Smooth muscle cell (in vitro differentiated cells): ENCODE measurements at regions not wholly inside any gene's neighbourhood (a gene's known extent, or its start where the extent isn't known, plus 50 kb on each side); places are given as distances from the start of the nearest gene placed in this dataset.

Experiments used
- DNase-seq: peaks from one replicate; lab custom pipeline; 2025; ENCODE audit not compliant: unreplicated experiment; lab: John Stamatoyannopoulos, UW
- H2AFZ ChIP-seq: fragments of 200-600 bp; sonication (generic); 2 replicates; pipeline ENCODE4 v1.6.0; 2016; ENCODE audit warnings: antibody characterized with exemption, low read depth, mild to moderate bottlenecking
- H3F3A ChIP-seq: fragments of 200-600 bp; sonication (generic); 2 replicates; pipeline ENCODE4 v1.6.0; 2017; ENCODE audit warnings: antibody characterized with exemption, low read depth
- H3K27ac ChIP-seq: fragments of 200-600 bp; sonication (generic); 2 replicates; pipeline ENCODE4 v1.5.1; 2016; ENCODE audit warnings: low read depth, mild to moderate bottlenecking
- H3K27me3 ChIP-seq: fragments of 200-600 bp; sonication (generic); 2 replicates; pipeline ENCODE4 v1.6.1; 2016; ENCODE audit warnings: low read depth, mild to moderate bottlenecking
- H3K36me3 ChIP-seq: fragments of 200-600 bp; sonication (generic); 2 replicates; pipeline ENCODE4 v1.5.1; 2016; ENCODE audit warnings: low read depth
- H3K4me1 ChIP-seq: fragments of 200-600 bp; sonication (generic); 2 replicates; pipeline ENCODE4 v1.5.1; 2016; ENCODE audit warnings: low read depth
- H3K4me2 ChIP-seq: fragments of 200-600 bp; sonication (generic); 2 replicates; pipeline ENCODE4 v1.6.0; 2016; ENCODE audit warnings: mild to moderate bottlenecking
- H3K4me3 ChIP-seq: fragments of 200-600 bp; sonication (generic); 2 replicates; pipeline ENCODE4 v1.5.1; 2016; ENCODE audit warnings: mild to moderate bottlenecking
- H3K79me2 ChIP-seq: fragments of 200-600 bp; sonication (generic); 2 replicates; pipeline ENCODE4 v1.6.0; 2016; ENCODE audit warnings: low read depth, mild to moderate bottlenecking
- H3K9ac ChIP-seq: fragments of 200-600 bp; sonication (generic); 2 replicates; pipeline ENCODE4 v1.6.0; 2016; ENCODE audit warnings: low read depth
- H3K9me3 ChIP-seq: fragments of 200-600 bp; sonication (generic); replicated peaks from 2 replicates; pipeline ENCODE4 v1.5.1; 2016; ENCODE audit warnings: low read depth
- H4K20me1 ChIP-seq: fragments of 200-600 bp; sonication (generic); 2 replicates; pipeline ENCODE4 v1.6.0; 2016; ENCODE audit warnings: low read depth
- WGBS: methylation state at CpG from one replicate; pipeline ENCODE4 v1.1.7; 2016; ENCODE audit warnings: low lambda C conversion rate; 5-methylcytosine and 5-hydroxymethylcytosine counted together
- TF ChIP-seq, protein P1 (sequence below): fragments of 200-600 bp; sonication (generic); IDR thresholded peaks from 2 replicates; pipeline ENCODE4 v1.5.1; 2017; ENCODE audit warnings: borderline replicate concordance, mild to moderate bottlenecking, antibody characterized with exemption; ENCODE audit not compliant: insufficient read depth, poor library complexity, severe bottlenecking

DNA sequence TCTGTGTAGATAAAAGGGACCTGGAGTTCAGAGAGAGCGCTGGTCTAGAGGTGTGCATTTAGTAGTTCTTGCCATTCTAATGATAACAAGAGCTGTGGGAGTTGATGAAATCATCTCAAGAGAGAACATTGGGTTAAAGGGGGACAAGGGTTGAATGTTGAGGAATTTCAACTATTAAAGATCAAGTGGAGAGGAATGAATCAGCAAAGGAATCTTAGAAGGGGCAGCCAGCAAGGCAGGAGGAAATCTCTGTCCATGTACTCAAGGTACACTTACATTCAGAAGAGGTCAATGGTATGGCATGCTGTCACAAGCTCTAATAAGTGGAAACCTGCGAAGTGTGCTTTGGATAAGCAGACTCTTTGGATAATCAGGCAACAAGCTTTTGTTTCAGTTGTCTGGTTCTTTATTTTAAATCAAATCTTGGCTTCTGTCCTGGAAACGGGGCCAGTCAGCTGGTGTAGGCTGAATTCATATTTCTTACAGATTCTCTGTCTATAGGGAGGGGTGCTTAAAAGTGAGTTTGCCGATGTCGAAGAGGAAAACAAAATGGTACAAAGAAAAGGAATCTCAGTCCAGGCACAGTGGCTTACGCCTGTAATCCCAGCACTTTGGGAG, 320.5 kb upstream of the CD180 start:
- Histone ChIP-seq H4K20me1 (no peaks in the 10 kb centered on the region), H3K4me3 (no peak overlapping the region), H3K9ac (no peak overlapping the region), H3K4me2 (no peak overlapping the region), H3K27ac (no peak overlapping the region), H3K79me2 (no peaks in the 10 kb centered on the region), H3K9me3 (no peaks in the 10 kb centered on the region), H3F3A (no peaks in the 10 kb centered on the region), H2AFZ (no peak overlapping the region), H3K36me3 (no peaks in the 10 kb centered on the region), H3K4me1 (no peaks in the 10 kb centered on the region), H3K27me3 (no peaks in the 10 kb centered on the region)
- TF ChIP-seq, protein P1, sequence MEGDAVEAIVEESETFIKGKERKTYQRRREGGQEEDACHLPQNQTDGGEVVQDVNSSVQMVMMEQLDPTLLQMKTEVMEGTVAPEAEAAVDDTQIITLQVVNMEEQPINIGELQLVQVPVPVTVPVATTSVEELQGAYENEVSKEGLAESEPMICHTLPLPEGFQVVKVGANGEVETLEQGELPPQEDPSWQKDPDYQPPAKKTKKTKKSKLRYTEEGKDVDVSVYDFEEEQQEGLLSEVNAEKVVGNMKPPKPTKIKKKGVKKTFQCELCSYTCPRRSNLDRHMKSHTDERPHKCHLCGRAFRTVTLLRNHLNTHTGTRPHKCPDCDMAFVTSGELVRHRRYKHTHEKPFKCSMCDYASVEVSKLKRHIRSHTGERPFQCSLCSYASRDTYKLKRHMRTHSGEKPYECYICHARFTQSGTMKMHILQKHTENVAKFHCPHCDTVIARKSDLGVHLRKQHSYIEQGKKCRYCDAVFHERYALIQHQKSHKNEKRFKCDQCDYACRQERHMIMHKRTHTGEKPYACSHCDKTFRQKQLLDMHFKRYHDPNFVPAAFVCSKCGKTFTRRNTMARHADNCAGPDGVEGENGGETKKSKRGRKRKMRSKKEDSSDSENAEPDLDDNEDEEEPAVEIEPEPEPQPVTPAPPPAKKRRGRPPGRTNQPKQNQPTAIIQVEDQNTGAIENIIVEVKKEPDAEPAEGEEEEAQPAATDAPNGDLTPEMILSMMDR = no peak
- 95% methylated on average over 6 of the region's 6 CpGs for WGBS
- DNase-seq = no peak

DNA sequence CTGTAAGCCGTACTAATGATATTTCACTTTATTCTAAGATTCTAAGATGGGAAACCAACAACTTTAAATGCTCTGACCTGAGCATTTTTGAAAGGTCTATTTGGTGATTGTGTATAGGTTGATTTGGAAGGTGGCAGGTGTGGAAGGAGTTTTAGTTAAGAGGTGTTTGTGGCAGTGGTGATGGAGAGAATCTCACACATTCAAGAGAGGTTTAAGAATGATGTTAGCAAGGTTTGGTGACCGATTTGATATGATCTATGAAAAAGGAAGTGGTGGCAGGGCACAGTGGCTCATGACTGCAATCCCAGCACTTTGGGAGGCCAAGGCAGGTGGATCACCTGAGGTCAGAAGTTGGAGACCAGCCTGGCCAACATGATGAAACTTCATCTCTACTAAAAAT, 319.2 kb upstream of the CD180 start:
- H3K27me3 ChIP-seq = no peaks in the 10 kb centered on the region
- no peaks in the 10 kb centered on the region for H3K9me3 ChIP-seq
- no peak overlapping the region for H2AFZ ChIP-seq
- H3K4me1 ChIP-seq = no peaks in the 10 kb centered on the region
- no peak overlapping the region for H3K27ac ChIP-seq
- no peaks in the 10 kb centered on the region for H3K36me3 ChIP-seq
- H3K4me3 ChIP-seq = no peak overlapping the region
- no peaks in the 10 kb centered on the region for H4K20me1 ChIP-seq
- no peaks in the 10 kb centered on the region for H3F3A ChIP-seq
- TF ChIP-seq, protein P1 = no peak
- WGBS = 88% methylated on average over 2 of the region's 2 CpGs
- no peak for DNase-seq
- no peaks in the 10 kb centered on the region for H3K79me2 ChIP-seq
- no peak overlapping the region for H3K4me2 ChIP-seq
- no peak overlapping the region for H3K9ac ChIP-seq

DNA sequence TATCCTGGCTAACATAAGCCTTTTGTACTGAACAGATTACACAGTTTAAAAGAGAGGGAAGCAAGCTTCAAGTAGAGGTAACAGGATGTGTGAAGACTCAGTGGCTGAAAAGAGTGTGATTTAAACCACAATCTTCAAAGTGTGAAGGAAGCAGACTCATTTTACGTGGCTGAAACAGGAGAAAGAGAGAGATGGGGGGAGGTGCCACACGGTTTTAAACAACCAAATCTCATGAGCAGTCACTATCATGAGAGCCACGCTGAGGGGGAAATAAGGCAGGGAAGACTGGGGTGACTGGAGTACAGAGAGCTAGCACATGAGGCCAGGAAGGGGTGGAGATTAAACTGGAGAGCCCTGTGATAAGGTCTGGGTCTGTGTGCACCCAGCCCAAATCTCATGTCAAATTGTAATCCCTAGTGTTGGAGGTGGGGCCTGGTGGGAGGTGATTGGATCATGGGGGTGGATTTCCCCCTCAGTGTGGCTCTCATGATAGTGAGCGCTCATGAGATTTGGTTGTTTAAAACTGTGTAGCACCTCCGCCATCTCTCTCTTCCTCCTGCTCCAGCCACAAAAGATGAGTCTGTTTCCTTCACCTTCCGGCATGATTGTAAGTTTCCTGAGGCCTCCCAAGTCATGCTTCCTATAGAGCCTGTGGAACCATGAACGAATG, 318.6 kb upstream of the CD180 start:
- H4K20me1 ChIP-seq = no peaks in the 10 kb centered on the region
- WGBS = 84% methylated on average over 7 of the region's 7 CpGs
- H3K9ac ChIP-seq = no peak overlapping the region
- no peaks in the 10 kb centered on the region for H3K36me3 ChIP-seq
- H3K9me3 ChIP-seq = no peaks in the 10 kb centered on the region
- TF ChIP-seq, protein P1 = no peak
- no peak overlapping the region for H2AFZ ChIP-seq
- no peaks in the 10 kb centered on the region for H3K4me1 ChIP-seq
- H3K79me2 ChIP-seq = no peaks in the 10 kb centered on the region
- no peak overlapping the region for H3K4me3 ChIP-seq
- no peak overlapping the region for H3K27ac ChIP-seq
- no peak for DNase-seq
- H3K27me3 ChIP-seq = no peaks in the 10 kb centered on the region
- no peak overlapping the region for H3K4me2 ChIP-seq
- no peaks in the 10 kb centered on the region for H3F3A ChIP-seq

DNA sequence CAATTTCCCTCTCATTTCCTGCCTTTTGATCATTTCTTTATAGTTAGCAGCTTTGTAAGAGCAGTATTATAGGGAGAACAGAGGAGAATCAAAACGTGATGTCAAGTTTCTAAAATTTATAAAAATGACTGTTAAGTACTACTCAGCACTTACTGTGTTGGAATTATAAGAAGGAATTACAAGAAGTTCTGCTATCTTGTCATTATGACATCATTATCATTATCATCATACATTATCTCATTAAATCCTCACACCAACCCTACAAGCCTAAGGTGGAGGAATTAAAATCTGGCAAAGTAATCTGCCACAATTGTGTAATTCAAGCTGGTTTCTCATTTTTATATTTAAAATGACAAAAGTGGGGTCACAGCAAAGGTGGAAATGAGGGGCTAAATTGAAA, 316.2 kb upstream of the CD180 start:
- no peak overlapping the region for H3K27ac ChIP-seq
- 92% methylated on average over 1 of the region's 1 CpG for WGBS
- TF ChIP-seq, protein P1 = no peak

More for the DNA sequence above, 316.2 kb upstream of the CD180 start:
- Histone ChIP-seq H3F3A (no peaks in the 10 kb centered on the region), H3K79me2 (no peaks in the 10 kb centered on the region), H4K20me1 (no peaks in the 10 kb centered on the region), H3K9ac (no peak overlapping the region), H3K4me1 (no peaks in the 10 kb centered on the region), H3K9me3 (no peaks in the 10 kb centered on the region), H3K4me3 (no peak overlapping the region), H3K27me3 (no peaks in the 10 kb centered on the region), H3K36me3 (no peaks in the 10 kb centered on the region), H2AFZ (no peak overlapping the region), H3K4me2 (no peak overlapping the region)
- DNase-seq = no peak
